ENCODE measurements at regions not wholly inside any gene's neighbourhood (a gene's known extent, or its start where the extent isn't known, plus 50 kb on each side); places are given as distances from the start of the nearest gene placed in this dataset.
A peak's percentile ranks its signal among the peaks of the same experiment; 100 is the strongest.

DNA sequence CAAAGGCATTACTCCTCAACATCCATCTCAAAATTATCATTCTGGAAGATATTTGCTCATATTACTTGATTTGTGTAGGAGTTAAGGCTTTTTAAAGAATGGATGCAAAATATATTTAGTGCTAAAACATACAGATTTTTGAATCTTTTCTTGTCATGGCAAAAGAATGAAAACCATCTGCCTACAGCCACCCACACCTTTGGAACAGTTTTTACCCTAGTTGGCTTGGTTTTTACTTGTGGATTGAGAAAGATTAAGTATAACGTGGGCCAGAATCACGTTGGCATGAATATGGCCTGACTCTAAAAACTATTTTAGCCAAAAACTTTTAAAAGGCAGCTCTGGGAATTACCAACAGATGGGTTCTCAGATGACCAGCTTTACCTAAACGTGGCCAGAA is 128.2 kb downstream of the SPAG6 start:
- H3K79me2 ChIP-seq (ENCODE audit: control insufficient read depth, insufficient read depth, low read length) = no peaks in the 10 kb centered on the region

DNA sequence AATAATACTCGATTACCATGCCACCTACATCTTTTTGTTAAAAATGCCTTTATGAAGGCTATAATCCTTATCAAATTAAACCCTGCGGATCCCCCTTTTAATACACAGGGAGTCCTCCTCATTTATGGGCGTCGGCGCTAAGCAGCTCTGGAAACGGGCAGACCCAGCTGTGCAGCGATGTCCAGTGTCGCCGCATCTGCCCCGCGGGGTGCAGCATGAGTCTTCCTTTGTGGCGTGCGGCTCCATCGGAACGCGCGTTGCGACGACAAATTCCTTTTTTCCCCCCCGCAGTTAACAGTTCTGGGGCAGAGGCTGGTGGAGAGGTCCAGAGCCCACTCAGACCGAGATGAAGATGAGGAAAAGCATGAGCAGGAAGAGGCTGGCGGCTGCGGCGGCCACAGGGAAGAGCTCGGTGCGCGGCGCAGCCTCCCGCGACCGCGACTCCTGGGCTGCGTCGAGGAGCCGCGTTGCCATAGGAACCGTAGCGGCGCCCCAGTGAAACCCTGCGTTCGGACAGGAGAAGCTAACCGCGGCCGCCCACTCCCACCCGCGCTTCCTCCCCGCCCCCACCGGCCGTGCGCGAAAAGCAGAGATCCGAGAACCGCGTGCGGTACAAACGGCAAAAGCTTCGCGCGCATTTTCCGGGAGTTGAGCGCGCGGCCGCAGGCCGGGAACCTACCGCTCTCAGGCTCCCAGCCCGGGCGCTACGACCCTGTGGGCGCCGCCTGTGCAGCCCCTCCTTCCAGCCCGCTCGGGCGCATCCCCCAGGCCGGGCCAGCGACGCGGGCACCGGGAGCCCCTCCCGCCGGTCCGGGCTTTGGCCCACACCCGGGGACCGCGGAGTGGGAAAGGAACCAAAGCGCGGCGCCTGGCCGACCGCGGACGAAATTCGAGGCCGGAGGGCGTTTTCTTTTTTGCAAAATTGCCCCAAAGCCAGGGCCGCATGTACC is 130.6 kb downstream of the SPAG6 start:
- Histone ChIP-seq H2AFZ (ENCODE audit: low read length) (no peak overlapping the region), H3K4me3 (replicated peaks in 1 of 4; ENCODE audit: control extremely low read depth in 1 of 4, insufficient read depth in 1 of 4, low read depth in 3 of 4, low read length in 4 of 4) (peak overlapping the region in 2 of 4 experiments; percentile 11 to 32), H3K4me2 (ENCODE audit: extremely low read depth, insufficient read depth, low read length) (peak overlapping the region; percentile 69), H3K79me2 (ENCODE audit: control insufficient read depth, insufficient read depth, low read length) (no peaks in the 10 kb centered on the region), H3K4me1 (ENCODE audit: control insufficient read depth, extremely low read depth, insufficient read depth, low read length) (no peaks in the 10 kb centered on the region), H3K27ac (ENCODE audit: insufficient read depth, low read length) (no peak overlapping the region), H3K9me3 (ENCODE audit: control insufficient read depth, insufficient read depth, low read depth, low read length) (no peaks in the 10 kb centered on the region), H4K20me1 (ENCODE audit: control insufficient read depth, extremely low read depth, insufficient read depth, low read length) (no peaks in the 10 kb centered on the region), H3K36me3 (ENCODE audit: control insufficient read depth, insufficient read depth, low read length) (no peaks in the 10 kb centered on the region), H3K27me3 (ENCODE audit: control insufficient read depth, insufficient read depth, low read length) (peaks cover 35% of the 10 kb centered on the region), H3K9ac (ENCODE audit: insufficient read depth, low read length) (no peak overlapping the region)
- no peak for DNase-seq (ENCODE audit: low read depth in 2 of 2)
- TF ChIP-seq EZH2 (IDR thresholded peaks at IDR 0.05; ENCODE audit: low read length, missing control alignments) = peak; percentile 93
- TF ChIP-seq, protein P1, sequence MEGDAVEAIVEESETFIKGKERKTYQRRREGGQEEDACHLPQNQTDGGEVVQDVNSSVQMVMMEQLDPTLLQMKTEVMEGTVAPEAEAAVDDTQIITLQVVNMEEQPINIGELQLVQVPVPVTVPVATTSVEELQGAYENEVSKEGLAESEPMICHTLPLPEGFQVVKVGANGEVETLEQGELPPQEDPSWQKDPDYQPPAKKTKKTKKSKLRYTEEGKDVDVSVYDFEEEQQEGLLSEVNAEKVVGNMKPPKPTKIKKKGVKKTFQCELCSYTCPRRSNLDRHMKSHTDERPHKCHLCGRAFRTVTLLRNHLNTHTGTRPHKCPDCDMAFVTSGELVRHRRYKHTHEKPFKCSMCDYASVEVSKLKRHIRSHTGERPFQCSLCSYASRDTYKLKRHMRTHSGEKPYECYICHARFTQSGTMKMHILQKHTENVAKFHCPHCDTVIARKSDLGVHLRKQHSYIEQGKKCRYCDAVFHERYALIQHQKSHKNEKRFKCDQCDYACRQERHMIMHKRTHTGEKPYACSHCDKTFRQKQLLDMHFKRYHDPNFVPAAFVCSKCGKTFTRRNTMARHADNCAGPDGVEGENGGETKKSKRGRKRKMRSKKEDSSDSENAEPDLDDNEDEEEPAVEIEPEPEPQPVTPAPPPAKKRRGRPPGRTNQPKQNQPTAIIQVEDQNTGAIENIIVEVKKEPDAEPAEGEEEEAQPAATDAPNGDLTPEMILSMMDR (conservative IDR thresholded peaks at IDR 0.05 in 1 of 2, IDR thresholded peaks at IDR 0.05 in 1 of 2; ENCODE audit: low read depth in 1 of 2, low read length in 2 of 2) = no peak

More for the DNA sequence above, 128.2 kb downstream of the SPAG6 start:
- H2AFZ ChIP-seq (ENCODE audit: low read length) = no peak overlapping the region
- TF ChIP-seq EZH2 (IDR thresholded peaks at IDR 0.05; ENCODE audit: low read length, missing control alignments) = no peak
- TF ChIP-seq, protein P1 (conservative IDR thresholded peaks at IDR 0.05 in 1 of 2, IDR thresholded peaks at IDR 0.05 in 1 of 2; ENCODE audit: low read depth in 1 of 2, low read length in 2 of 2) = no peak
- peak in 1 of 2 donors; percentile 22 for DNase-seq (ENCODE audit: low read depth in 2 of 2)
- peaks cover 32% of the 10 kb centered on the region for H3K27me3 ChIP-seq (ENCODE audit: control insufficient read depth, insufficient read depth, low read length)
- no peak overlapping the region for H3K4me2 ChIP-seq (ENCODE audit: extremely low read depth, insufficient read depth, low read length)
- no peaks in the 10 kb centered on the region for H4K20me1 ChIP-seq (ENCODE audit: control insufficient read depth, extremely low read depth, insufficient read depth, low read length)
- H3K4me3 ChIP-seq (replicated peaks in 1 of 4; ENCODE audit: control extremely low read depth in 1 of 4, insufficient read depth in 1 of 4, low read depth in 3 of 4, low read length in 4 of 4) = no peak overlapping the region
- H3K36me3 ChIP-seq (ENCODE audit: control insufficient read depth, insufficient read depth, low read length) = no peaks in the 10 kb centered on the region
- H3K9me3 ChIP-seq (ENCODE audit: control insufficient read depth, insufficient read depth, low read depth, low read length) = no peaks in the 10 kb centered on the region
- H3K27ac ChIP-seq (ENCODE audit: insufficient read depth, low read length) = no peak overlapping the region
- H3K9ac ChIP-seq (ENCODE audit: insufficient read depth, low read length) = no peak overlapping the region
- no peaks in the 10 kb centered on the region for H3K4me1 ChIP-seq (ENCODE audit: control insufficient read depth, extremely low read depth, insufficient read depth, low read length)

DNA sequence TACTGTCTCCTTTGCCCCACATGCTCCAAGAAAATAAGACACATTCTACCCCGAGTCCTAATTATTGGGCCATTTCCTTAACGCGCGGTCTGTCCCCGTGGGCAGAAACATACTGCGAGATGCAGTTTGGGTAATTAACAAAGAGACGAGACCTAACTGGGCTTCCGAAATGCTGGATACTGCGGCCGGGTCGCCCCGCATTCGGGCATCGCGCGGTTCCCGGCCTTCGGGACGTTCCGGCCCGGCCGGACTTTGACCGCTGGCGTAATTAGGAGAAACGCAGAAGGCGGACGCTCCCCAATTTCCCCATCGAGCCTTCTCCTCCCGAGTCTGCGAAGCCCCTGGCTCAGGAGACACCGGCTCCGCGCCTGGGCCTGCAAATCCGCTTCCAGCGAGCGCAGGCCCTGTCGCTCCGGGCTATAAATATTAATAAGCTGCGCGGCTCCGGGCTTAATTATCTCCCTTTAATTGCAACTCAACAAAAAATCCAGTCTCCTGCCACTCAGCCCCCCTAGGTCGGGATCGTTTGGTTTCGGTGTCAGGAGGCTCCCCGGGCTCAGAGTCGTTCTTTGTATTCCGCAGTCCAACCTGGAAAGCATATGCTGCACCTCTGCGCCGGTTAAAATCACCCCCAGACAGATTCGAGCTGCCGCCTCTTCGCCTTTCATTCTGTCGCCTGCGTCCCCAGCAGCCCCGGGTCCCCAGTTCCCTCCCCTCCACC is 131.5 kb downstream of the SPAG6 start:
- Histone ChIP-seq H3K36me3 (ENCODE audit: control insufficient read depth, insufficient read depth, low read length) (no peaks in the 10 kb centered on the region), H3K27me3 (ENCODE audit: control insufficient read depth, insufficient read depth, low read length) (peaks cover 35% of the 10 kb centered on the region), H3K9me3 (ENCODE audit: control insufficient read depth, insufficient read depth, low read depth, low read length) (no peaks in the 10 kb centered on the region), H3K4me3 (replicated peaks in 1 of 4; ENCODE audit: control extremely low read depth in 1 of 4, insufficient read depth in 1 of 4, low read depth in 3 of 4, low read length in 4 of 4) (peak overlapping the region in 1 of 4 experiments; percentile 11), H3K4me1 (ENCODE audit: control insufficient read depth, extremely low read depth, insufficient read depth, low read length) (no peaks in the 10 kb centered on the region), H3K9ac (ENCODE audit: insufficient read depth, low read length) (no peak overlapping the region), H2AFZ (ENCODE audit: low read length) (no peak overlapping the region), H3K27ac (ENCODE audit: insufficient read depth, low read length) (no peak overlapping the region), H3K4me2 (ENCODE audit: extremely low read depth, insufficient read depth, low read length) (no peak overlapping the region), H3K79me2 (ENCODE audit: control insufficient read depth, insufficient read depth, low read length) (no peaks in the 10 kb centered on the region), H4K20me1 (ENCODE audit: control insufficient read depth, extremely low read depth, insufficient read depth, low read length) (no peaks in the 10 kb centered on the region)
- TF ChIP-seq EZH2 (IDR thresholded peaks at IDR 0.05; ENCODE audit: low read length, missing control alignments) = no peak
- TF ChIP-seq, protein P1 (conservative IDR thresholded peaks at IDR 0.05 in 1 of 2, IDR thresholded peaks at IDR 0.05 in 1 of 2; ENCODE audit: low read depth in 1 of 2, low read length in 2 of 2) = no peak
- no peak for DNase-seq (ENCODE audit: low read depth in 2 of 2)
